HUES6 (cell line): ENCODE measurements at regions not wholly inside any gene's neighbourhood (a gene's known extent, or its start where the extent isn't known, plus 50 kb on each side); places are given as distances from the start of the nearest gene placed in this dataset.
"Not testable (repeated sequence)": the region's sequence is repeated elsewhere in the genome, so short reads cannot be mapped to it uniquely, and the experiment has no call there.

Experiments used
- H3K27ac ChIP-seq: 2 replicates; pipeline ENCODE4 v1.7.0; 2013; ENCODE audit warnings: low read depth, mild to moderate bottlenecking, low read length, inconsistent platforms
- H3K27me3 ChIP-seq: 2 replicates; pipeline ENCODE4 v1.6.1; 2013; ENCODE audit warnings: low read length; ENCODE audit not compliant: control insufficient read depth, insufficient read depth
- H3K36me3 ChIP-seq: 2 replicates; pipeline ENCODE4 v1.6.1; 2013; ENCODE audit warnings: low read length; ENCODE audit not compliant: control insufficient read depth, insufficient read depth
- H3K4me1 ChIP-seq: 2 replicates; pipeline ENCODE4 v1.6.1; 2013; ENCODE audit warnings: low read length; ENCODE audit not compliant: control insufficient read depth, insufficient read depth
- H3K4me3 ChIP-seq: 2 replicates; pipeline ENCODE4 v1.5.1; 2013; ENCODE audit warnings: low read depth, low read length
- H3K9ac ChIP-seq: one replicate; pipeline ENCODE4 v1.6.1; 2013; ENCODE audit warnings: mild to moderate bottlenecking, low read length
- H3K9me3 ChIP-seq: 2 replicates; pipeline ENCODE4 v1.6.1; 2013; ENCODE audit warnings: low read depth, low read length; ENCODE audit not compliant: control insufficient read depth, insufficient read depth

DNA sequence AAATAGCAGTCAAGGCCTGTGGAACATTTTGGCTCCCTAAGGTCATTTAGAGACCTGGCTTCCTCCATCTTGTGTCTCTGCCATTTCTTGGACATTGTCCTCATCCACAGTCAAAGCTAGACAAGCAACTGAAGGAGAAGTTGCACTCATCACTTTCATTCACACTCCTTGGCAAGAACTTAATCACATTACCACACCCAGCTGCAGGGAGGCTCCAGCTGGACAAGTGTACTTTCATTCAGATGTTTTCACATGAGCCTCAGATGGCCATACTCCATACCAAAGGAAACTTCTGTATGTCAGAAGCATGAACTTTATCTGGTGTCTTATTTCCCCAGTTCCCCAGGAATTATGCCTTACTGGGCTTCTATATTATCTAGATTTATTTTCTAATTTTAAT lies 537.4 kb downstream of the TMEM135 start:
- no peak overlapping the region for H3K27ac ChIP-seq
- no peak overlapping the region for H3K4me3 ChIP-seq
- no peaks in the 10 kb centered on the region for H3K27me3 ChIP-seq
- H3K36me3 ChIP-seq = no peaks in the 10 kb centered on the region
- H3K9ac ChIP-seq = no peak overlapping the region
- peaks cover 13% of the 10 kb centered on the region for H3K4me1 ChIP-seq
- no peaks in the 10 kb centered on the region for H3K9me3 ChIP-seq

DNA sequence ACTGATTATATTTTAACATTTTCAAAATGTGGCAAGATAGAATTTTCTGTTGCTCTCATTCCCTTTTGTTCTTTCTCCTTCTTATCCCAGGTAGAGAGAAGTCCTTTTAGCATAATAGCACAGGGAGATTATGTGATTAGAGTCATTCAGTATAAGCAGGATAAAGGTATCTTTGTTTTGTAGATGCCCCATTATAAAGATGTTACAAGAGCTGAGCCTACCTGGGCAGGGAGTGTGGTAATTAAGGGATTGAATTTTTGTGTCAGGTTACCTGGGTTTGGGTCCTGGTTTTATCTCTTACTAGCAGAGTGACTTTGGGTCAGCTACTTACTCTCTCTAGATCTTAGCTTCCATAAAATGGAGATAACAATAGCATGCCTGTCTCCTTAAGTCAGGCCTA lies 536.5 kb downstream of the TMEM135 start:
- no peak overlapping the region for H3K4me3 ChIP-seq
- H3K27me3 ChIP-seq = no peaks in the 10 kb centered on the region
- no peaks in the 10 kb centered on the region for H3K9me3 ChIP-seq
- no peak overlapping the region for H3K27ac ChIP-seq
- H3K4me1 ChIP-seq = peaks cover 13% of the 10 kb centered on the region
- no peak overlapping the region for H3K9ac ChIP-seq
- no peaks in the 10 kb centered on the region for H3K36me3 ChIP-seq

DNA sequence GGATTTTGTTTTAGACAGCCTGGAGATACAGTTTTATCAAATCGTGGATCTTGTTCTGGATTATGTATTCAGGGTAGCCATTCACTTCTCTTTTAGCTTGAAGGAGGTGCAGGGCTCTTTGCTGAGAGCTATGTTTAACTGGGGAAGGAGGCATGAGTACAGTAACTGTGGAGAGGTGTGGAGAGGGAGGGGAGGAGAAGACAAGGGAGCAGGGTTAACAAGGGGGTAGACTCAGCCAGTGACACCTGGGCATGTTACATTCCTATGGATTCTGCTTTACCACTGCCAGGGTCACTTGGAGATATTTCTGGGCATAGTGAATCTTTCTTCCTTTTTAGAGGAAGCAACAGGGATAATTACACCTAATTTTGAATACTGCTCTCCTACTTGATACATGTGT lies 536.0 kb downstream of the TMEM135 start:
- Histone ChIP-seq H3K27me3 (no peaks in the 10 kb centered on the region), H3K9me3 (no peaks in the 10 kb centered on the region), H3K27ac (no peak overlapping the region), H3K4me1 (peaks cover 13% of the 10 kb centered on the region), H3K4me3 (no peak overlapping the region), H3K36me3 (no peaks in the 10 kb centered on the region), H3K9ac (no peak overlapping the region)

DNA sequence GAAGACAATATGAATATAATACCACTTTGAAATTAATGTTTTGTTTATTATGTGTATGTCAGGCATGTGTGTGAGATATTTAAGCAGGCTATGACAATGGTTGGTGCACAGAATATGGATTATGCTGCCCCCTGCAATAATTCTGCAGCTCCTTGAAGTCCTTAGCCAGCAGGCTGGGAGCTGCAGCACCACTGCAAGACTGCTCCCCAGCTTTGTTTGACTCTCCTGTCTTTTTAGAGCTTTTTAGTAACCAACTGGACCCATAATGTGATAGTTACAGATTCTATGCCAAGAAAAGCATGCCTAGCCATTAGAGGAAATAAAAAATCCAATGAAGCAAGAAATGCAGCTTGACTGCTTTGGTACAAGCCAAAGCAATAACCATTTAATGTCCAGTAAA lies 535.1 kb downstream of the TMEM135 start:
- Histone ChIP-seq H3K9me3 (no peaks in the 10 kb centered on the region), H3K36me3 (no peaks in the 10 kb centered on the region), H3K9ac (no peak overlapping the region), H3K27me3 (no peaks in the 10 kb centered on the region), H3K27ac (no peak overlapping the region), H3K4me1 (peaks cover 13% of the 10 kb centered on the region), H3K4me3 (no peak overlapping the region)

DNA sequence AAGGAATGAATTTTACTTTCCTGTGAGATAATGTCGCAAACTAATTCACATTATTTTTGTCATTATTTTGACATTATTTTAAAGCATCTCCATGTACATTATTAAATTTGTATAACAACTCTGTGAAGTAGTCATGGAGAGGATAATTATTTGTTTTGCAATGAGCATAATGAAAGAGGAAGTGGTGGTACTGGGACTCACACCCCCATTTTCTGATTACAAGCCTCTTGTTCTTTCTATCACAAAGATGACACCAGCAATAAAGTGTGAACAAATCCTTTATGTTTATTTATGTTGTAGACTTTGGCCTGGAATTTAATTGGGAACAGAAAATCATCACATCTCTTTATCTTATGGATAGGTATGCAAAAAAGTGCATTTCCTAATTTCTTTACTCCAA lies 522.6 kb downstream of the TMEM135 start:
- H3K4me1 ChIP-seq = no peaks in the 10 kb centered on the region
- H3K36me3 ChIP-seq = no peaks in the 10 kb centered on the region
- no peak overlapping the region for H3K27ac ChIP-seq
- no peak overlapping the region for H3K4me3 ChIP-seq
- H3K27me3 ChIP-seq = no peaks in the 10 kb centered on the region
- 0 out of 2 replicates have a peak, but pooled peaks cover 3% of the 10 kb centered on the region for H3K9me3 ChIP-seq
- H3K9ac ChIP-seq = no peak overlapping the region

DNA sequence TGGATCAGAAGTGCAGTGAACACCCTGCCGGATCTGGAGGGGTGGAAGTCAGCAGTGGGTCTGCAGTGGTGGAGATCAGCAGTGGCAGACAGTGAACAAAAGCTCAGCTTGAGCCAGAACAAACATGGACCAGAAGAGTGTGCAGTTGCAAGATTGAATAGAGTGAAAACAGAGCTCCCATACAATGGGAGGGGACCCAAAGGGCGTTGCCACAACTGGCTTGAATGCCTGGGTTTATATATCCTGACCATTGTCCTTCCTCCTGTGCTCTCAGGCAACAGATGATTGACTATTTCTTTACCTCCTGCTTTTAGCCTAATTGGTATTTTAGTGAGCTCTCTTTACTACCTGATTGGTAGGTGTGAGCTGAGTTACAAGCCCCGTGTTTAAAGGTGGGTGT lies 522.1 kb downstream of the TMEM135 start:
- H3K27ac ChIP-seq, H3K4me3 ChIP-seq, H3K27me3 ChIP-seq, H3K36me3 ChIP-seq, H3K9me3 ChIP-seq, H3K4me1 ChIP-seq, H3K9ac ChIP-seq: not testable (repeated sequence)

DNA sequence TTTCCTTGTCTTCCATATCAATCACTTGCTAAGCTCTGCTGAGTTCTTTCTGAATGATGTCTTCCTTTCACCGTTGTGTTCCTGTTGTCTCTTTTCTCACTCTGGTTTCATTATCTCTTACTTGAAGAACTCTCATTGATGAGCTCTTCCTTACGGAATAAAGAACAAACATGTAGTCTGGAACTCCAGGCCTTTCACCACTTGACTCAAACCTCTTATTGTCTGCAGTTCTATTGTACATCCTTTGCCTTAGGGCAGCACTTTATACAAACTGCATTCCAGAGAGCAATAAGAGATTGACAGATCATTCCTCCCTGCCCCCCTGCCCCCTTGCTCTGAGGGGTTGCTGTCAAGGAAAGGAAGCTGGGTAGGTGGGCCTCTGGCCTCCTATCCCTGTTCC lies 517.4 kb downstream of the TMEM135 start:
- no peak overlapping the region for H3K9ac ChIP-seq
- H3K36me3 ChIP-seq = no peaks in the 10 kb centered on the region
- H3K4me3 ChIP-seq = no peak overlapping the region
- no peaks in the 10 kb centered on the region for H3K27me3 ChIP-seq
- H3K27ac ChIP-seq = no peak overlapping the region
- H3K4me1 ChIP-seq = no peaks in the 10 kb centered on the region
- H3K9me3 ChIP-seq = peaks cover 9% of the 10 kb centered on the region; the same call in 1 of the 2 replicates

DNA sequence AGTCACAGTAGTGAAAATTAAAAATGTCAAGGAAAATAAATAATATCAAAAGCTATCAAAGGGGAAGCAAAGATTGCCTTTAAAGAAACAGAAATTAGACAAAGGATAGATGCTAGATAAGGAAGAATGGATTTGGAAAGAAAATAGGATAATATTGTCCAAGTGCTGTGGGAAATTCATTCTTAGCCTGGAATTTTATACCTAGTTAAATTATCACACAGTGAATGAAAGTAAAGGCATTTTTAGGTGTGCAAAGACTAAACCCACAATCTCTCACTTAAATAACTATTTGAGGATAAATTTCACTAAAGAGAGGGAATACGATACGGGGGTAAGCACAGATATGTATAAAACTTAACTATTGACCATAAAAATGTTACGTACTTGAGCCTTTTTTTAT lies 511.1 kb downstream of the TMEM135 start:
- Histone ChIP-seq H3K27me3 (no peaks in the 10 kb centered on the region), H3K9me3 (peaks cover 30% of the 10 kb centered on the region), H3K4me3 (no peak overlapping the region), H3K36me3 (no peaks in the 10 kb centered on the region), H3K27ac (no peak overlapping the region), H3K9ac (no peak overlapping the region), H3K4me1 (no peaks in the 10 kb centered on the region)

DNA sequence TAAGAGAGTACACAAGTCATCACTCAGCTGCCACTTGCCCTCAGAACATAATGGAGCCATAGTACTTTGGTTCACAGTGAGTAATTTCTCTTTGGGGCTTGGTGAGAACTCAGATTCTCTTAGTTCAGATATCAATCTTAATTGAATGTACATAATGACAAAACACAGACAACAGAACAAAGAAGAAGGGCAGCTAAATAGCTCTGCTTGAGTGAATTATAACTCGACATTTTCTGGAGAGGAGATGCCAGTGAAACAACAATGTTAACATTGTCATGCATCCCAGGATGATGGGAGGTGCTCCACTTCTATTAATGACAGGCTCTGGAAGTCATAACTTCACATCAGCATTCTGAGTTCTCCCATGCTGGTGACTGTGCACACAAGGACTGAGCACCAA lies 508.1 kb downstream of the TMEM135 start:
- no peaks in the 10 kb centered on the region for H3K36me3 ChIP-seq
- H3K4me3 ChIP-seq = no peak overlapping the region
- H3K27me3 ChIP-seq = no peaks in the 10 kb centered on the region
- no peaks in the 10 kb centered on the region for H3K4me1 ChIP-seq
- no peak overlapping the region for H3K27ac ChIP-seq
- H3K9me3 ChIP-seq = peaks cover 56% of the 10 kb centered on the region
- H3K9ac ChIP-seq = no peak overlapping the region

DNA sequence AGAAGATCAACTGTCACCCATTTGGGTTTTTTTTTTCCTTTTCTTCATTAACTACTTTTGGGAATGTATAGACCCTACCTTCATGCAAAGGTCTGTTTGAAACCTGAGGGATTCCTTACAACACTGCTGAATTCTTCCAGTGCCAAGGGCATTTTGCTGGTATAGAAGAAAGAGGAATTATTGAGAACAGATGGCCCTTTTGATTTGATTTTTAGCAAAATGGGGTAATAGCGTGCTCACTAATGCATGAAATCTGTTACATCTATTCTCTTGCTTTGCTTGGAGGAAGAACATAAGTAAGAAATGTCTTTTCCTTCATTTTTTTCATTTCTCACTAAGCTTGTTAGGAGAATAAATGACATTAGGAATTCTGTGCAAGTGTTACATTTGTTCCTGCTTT lies 501.9 kb downstream of the TMEM135 start:
- H3K36me3 ChIP-seq = no peaks in the 10 kb centered on the region

DNA sequence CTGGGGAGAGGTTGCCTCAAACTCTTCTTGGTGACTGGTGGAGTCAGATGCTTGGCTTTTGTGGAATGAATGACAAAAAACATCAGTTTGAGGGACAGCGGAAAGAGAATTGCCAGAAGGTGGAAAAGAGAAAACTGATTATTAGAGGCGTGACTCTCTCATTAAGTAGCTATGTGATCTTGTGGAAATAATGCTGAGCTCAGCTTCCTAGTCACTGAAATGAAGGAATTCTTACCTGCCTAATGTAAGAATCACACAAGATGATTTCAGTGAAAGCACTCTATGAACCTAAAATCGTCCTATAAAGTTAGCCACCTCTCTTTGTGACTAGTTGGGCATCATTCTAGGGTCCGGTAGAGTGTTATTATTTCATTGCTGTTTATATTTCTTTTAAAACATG lies 498.8 kb downstream of the TMEM135 start:
- no peak overlapping the region for H3K4me3 ChIP-seq
- H3K9ac ChIP-seq = no peak overlapping the region
- no peak overlapping the region for H3K27ac ChIP-seq
- H3K4me1 ChIP-seq = no peaks in the 10 kb centered on the region
- H3K36me3 ChIP-seq = no peaks in the 10 kb centered on the region
- no peaks in the 10 kb centered on the region for H3K27me3 ChIP-seq
- H3K9me3 ChIP-seq = peaks cover 5% of the 10 kb centered on the region; the same call in 1 of the 2 replicates

More for the DNA sequence above, 501.9 kb downstream of the TMEM135 start:
- no peak overlapping the region for H3K4me3 ChIP-seq
- no peak overlapping the region for H3K9ac ChIP-seq
- H3K27me3 ChIP-seq = no peaks in the 10 kb centered on the region
- H3K27ac ChIP-seq = no peak overlapping the region
- H3K9me3 ChIP-seq = peaks cover 30% of the 10 kb centered on the region
- no peaks in the 10 kb centered on the region for H3K4me1 ChIP-seq

DNA sequence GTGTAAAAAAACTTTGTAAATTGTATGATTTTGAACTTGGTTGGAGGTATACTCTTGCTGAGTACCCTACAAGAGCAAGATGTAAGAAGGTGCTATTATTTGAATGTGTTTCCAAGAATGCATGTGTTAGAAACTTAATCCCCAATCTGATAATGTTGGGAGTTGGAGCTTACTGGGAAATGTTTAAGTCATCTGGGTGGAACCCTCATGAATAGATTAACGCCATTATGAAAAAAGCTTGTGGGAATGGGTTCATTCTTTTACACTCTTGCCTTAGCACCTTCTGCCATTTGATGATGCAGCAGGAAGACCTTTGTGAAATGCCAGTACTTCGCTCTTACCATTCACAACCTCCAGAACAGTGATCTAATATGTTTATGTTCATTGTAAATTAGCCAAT lies 498.3 kb downstream of the TMEM135 start:
- H3K27me3 ChIP-seq = no peaks in the 10 kb centered on the region
- no peak overlapping the region for H3K27ac ChIP-seq
- no peak overlapping the region for H3K9ac ChIP-seq
- H3K4me1 ChIP-seq = no peaks in the 10 kb centered on the region
- H3K36me3 ChIP-seq = no peaks in the 10 kb centered on the region
- no peaks in the 10 kb centered on the region for H3K9me3 ChIP-seq
- H3K4me3 ChIP-seq = no peak overlapping the region
